ENCODE measurements at regions not wholly inside any gene's neighbourhood (a gene's known extent, or its start where the extent isn't known, plus 50 kb on each side); places are given as distances from the start of the nearest gene placed in this dataset.

DNA sequence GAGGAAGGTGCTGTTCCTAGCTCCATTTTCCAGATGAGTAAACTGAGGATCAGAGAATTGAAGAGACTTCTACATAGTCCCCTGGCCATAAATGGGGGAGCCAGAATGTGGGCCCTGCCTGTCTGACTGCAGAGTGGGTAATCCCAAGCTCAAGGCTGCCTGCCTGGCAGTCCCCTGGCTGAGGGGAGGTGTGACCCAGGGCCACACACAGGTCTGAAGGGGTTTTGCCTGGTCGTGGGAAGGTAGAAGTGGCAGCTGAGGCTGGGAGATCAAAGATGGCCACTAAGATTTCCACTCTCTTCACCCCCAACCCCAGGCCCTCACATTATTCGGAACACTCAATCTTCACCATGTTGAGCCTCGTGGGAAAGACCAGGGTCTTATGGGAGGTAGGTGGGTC, 176.3 kb downstream of the MACROH2A1 start:
- TF ChIP-seq, protein P1, sequence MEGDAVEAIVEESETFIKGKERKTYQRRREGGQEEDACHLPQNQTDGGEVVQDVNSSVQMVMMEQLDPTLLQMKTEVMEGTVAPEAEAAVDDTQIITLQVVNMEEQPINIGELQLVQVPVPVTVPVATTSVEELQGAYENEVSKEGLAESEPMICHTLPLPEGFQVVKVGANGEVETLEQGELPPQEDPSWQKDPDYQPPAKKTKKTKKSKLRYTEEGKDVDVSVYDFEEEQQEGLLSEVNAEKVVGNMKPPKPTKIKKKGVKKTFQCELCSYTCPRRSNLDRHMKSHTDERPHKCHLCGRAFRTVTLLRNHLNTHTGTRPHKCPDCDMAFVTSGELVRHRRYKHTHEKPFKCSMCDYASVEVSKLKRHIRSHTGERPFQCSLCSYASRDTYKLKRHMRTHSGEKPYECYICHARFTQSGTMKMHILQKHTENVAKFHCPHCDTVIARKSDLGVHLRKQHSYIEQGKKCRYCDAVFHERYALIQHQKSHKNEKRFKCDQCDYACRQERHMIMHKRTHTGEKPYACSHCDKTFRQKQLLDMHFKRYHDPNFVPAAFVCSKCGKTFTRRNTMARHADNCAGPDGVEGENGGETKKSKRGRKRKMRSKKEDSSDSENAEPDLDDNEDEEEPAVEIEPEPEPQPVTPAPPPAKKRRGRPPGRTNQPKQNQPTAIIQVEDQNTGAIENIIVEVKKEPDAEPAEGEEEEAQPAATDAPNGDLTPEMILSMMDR (IDR thresholded peaks at IDR 0.05), result no peak
- TF ChIP-seq POLR2A (IDR thresholded peaks at IDR 0.05) (no peak), POLR2AphosphoS5 (IDR thresholded peaks at IDR 0.05) (no peak)

Data from breast epithelium (tissue), 3 donors.